ENCODE measurements at regions not wholly inside any gene's neighbourhood (a gene's known extent, or its start where the extent isn't known, plus 50 kb on each side); places are given as distances from the start of the nearest gene placed in this dataset.

DNA sequence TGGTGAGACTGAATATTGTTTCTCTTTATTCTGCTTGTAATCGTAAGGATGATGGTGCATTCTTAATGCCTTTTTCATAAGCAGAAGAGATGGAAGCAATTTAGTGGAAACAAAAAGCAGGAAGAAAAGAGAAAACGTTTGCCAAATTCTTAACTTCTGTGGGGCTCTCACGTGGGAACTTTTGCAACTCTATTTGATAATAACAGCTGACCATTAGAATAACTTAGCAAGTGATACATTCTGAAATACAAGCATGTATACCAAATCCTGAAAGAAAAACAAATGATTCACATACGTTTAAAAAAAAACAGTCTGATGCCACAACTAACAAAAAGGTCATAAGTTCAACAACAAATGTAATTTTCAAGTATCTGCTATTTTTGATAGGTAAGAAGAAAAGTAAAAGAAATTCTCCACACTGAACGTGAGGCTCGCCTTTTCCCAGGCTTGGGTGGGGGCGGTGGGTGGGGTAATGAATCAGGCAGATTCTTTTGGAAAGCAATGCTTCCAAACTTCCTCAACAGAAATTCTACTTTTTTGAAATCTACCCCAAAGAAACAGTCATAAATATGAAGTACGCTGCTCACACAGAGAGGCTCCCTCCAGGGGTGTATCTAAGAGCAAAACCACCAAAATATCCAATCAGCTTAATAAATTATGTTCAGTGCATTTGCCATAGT lies 446.2 kb upstream of the MGMT start:
- no peak overlapping the region for H3K4me3 ChIP-seq (ENCODE audit: low read depth, low read length)
- no peak for DNase-seq (ENCODE audit: low read depth)
- TF ChIP-seq, protein P1, sequence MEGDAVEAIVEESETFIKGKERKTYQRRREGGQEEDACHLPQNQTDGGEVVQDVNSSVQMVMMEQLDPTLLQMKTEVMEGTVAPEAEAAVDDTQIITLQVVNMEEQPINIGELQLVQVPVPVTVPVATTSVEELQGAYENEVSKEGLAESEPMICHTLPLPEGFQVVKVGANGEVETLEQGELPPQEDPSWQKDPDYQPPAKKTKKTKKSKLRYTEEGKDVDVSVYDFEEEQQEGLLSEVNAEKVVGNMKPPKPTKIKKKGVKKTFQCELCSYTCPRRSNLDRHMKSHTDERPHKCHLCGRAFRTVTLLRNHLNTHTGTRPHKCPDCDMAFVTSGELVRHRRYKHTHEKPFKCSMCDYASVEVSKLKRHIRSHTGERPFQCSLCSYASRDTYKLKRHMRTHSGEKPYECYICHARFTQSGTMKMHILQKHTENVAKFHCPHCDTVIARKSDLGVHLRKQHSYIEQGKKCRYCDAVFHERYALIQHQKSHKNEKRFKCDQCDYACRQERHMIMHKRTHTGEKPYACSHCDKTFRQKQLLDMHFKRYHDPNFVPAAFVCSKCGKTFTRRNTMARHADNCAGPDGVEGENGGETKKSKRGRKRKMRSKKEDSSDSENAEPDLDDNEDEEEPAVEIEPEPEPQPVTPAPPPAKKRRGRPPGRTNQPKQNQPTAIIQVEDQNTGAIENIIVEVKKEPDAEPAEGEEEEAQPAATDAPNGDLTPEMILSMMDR (IDR thresholded peaks at IDR 0.05; ENCODE audit: insufficient read depth, low read depth, low read length, missing control alignments): no peak

DNA sequence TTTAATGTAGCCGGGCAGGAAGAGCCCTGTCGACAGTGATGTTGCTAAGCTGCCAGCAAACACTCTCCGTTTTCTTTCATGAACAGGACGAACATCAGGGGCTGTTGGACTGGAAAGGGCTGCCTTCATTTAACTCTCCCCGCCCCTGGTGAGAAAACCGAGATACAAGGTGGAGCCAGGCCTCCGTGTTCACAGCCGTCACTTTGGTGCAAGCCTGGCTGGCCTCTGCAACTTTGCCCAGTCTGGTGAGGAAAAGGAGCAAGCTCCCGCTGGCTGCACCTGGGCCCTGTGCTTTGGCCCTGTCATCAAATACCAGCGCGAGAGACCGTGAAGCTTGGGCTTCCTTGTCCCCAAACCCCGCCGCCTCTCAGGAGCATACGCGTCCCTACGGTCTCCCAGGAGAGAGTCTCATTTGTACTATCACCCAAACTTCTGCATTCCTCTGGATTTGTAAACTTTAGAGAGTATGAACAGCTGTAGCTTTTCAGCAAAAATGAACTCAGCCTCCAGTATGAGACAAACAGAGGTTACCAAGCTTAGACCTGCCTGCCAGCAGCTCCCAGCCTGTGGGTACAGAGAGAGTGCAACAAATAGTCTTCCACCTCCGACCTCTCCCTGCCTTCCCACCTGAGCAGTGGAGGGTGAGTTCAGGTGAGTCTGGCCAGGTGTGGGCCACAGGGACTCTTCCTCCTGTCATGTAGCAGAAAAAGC lies 445.3 kb upstream of the MGMT start:
- TF ChIP-seq, protein P1 (IDR thresholded peaks at IDR 0.05; ENCODE audit: insufficient read depth, low read depth, low read length, missing control alignments): no peak
- no peak overlapping the region for H3K4me3 ChIP-seq (ENCODE audit: low read depth, low read length)
- no peak for DNase-seq (ENCODE audit: low read depth)

DNA sequence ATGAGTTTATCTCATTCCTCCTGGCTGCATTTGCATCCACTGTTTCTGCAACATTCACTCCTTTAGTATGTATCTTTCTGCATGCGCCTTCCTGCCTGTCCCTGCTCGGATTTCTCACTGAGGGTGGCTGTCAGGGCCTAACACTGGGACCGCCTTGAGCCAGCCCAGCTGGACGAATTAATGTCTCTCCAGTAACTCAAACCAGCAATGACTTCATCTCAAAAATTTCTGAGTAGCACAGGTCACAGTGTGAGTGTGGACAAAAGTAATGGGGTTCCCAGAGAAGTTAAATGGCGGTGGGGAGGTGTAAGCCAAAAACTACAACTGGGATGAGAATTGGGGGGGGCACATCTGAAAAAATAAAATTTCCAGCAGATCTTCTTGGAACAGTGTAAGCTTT lies 444.0 kb upstream of the MGMT start:
- DNase-seq (ENCODE audit: low read depth): no peak
- TF ChIP-seq, protein P1 (IDR thresholded peaks at IDR 0.05; ENCODE audit: insufficient read depth, low read depth, low read length, missing control alignments): no peak
- no peak overlapping the region for H3K4me3 ChIP-seq (ENCODE audit: low read depth, low read length)

DNA sequence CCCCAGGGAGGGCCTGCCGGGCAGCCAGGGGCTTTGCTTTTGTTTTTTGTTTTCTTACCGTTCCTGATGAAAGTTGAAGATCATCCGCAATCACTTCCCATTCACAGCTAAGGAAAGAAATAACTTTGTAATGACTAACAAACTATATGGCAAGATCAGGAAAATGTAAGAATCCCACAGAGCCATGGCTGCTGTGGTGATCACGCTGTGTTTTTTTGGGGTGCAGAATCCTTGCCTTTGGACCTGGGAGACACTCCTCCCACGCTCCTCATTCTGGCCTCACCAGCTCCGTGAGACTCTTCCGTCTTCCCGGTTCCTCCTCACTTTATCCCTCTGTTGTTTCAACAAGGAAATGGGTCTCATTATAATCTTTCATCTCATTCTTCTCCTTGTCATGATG lies 443.0 kb upstream of the MGMT start:
- TF ChIP-seq, protein P1 (IDR thresholded peaks at IDR 0.05; ENCODE audit: insufficient read depth, low read depth, low read length, missing control alignments): no peak
- no peak overlapping the region for H3K4me3 ChIP-seq (ENCODE audit: low read depth, low read length)
- DNase-seq (ENCODE audit: low read depth): no peak

DNA sequence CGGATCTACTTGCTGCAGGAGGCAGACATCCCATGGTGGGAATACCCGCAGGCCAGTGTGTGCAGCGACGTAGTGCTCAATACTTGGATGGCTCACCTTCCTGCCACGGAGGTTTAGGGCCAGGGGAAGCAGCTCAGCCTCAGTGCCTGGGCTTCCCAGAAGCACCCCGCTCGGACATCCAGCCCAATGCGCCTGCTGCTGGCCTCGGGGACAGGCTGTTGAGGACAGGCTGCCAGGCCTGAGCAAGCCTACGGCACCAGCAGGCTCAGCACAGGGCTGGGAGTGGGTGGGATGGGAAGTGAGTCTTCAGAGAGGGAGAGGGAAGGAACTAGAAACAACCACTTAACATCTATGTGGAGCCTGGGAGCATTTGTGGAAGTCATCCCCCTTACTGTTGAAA lies 441.3 kb upstream of the MGMT start:
- no peak overlapping the region for H3K4me3 ChIP-seq (ENCODE audit: low read depth, low read length)
- TF ChIP-seq, protein P1 (IDR thresholded peaks at IDR 0.05; ENCODE audit: insufficient read depth, low read depth, low read length, missing control alignments): no peak
- no peak for DNase-seq (ENCODE audit: low read depth)

DNA sequence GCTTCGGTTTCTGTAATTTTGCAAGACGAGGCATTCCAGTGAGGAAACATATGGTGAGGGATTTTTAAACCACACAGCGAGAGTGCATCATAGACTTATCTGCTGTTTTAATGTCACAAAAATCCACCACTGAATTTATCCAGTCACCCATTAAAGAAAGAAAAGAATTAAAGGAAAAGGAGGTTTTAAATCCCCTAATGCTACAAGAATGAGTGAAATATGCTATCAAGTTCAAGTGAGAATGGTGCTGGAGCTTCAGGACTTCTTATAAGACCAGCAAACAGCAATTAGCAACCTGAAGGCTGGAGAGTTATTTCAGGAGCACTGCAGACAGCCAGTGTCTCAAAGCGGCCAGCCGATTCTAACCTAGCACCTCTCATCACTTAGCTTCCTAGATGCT lies 439.1 kb upstream of the MGMT start:
- TF ChIP-seq, protein P1 (IDR thresholded peaks at IDR 0.05; ENCODE audit: insufficient read depth, low read depth, low read length, missing control alignments): no peak
- H3K4me3 ChIP-seq (ENCODE audit: low read depth, low read length): no peak overlapping the region
- DNase-seq (ENCODE audit: low read depth): no peak

Data from GM12865 (cell line).